SK-N-SH (cell line): ENCODE measurements at regions not wholly inside any gene's neighbourhood (a gene's known extent, or its start where the extent isn't known, plus 50 kb on each side); places are given as distances from the start of the nearest gene placed in this dataset.

Experiments
- CTCF ChIA-PET: fragments of 300-600, 350-600 bp; formaldehyde crosslinking; extraction: SDS; loops from one replicate; lab custom pipeline; 2021; lab: Yijun Ruan, JAX
- POLR2A ChIA-PET: fragments of 350-600 bp; sonication (Branson Sonifier 250); formaldehyde crosslinking; extraction: SDS; loops from one replicate; lab custom pipeline; 2020; ENCODE audit warnings: antibody characterized with exemption, inconsistent platforms; lab: Yijun Ruan, JAX
- DNase-seq: peaks from one replicate; pipeline ENCODE4 v3.0.0; 2012
- H2AFZ ChIP-seq: fragments of 200-600 bp; sonication (generic); 2 replicates; pipeline ENCODE4 v1.8.1; 2016; ENCODE audit warnings: antibody characterized with exemption, mild to moderate bottlenecking, low read depth
- H3F3A ChIP-seq: fragments of 200-600 bp; sonication (generic); replicated peaks from 2 replicates; pipeline ENCODE3; 2016; ENCODE audit warnings: antibody characterized with exemption, mild to moderate bottlenecking; ENCODE audit not compliant: insufficient read depth
- H3K27ac ChIP-seq, 2 experiments: fragments of 200-500 bp in 1 of 2; fragments of 200-600 bp in 1 of 2; sonication (Bioruptor generic) in 1 of 2; sonication (generic), shearing (Covaris generic) in 1 of 2; 2 replicates each; pipeline versions ENCODE4 v1.5.1 to v1.6.1; 2014 to 2016; ENCODE audit warnings: low read depth in 2 of 2, inconsistent platforms in 1 of 2, low read length in 1 of 2, mild to moderate bottlenecking in 1 of 2, mixed read lengths in 1 of 2
- H3K27me3 ChIP-seq: fragments of 200-600 bp; sonication (generic), shearing (Covaris generic); 2 replicates; pipeline ENCODE4 v1.6.1; 2016; ENCODE audit warnings: mixed run types; ENCODE audit not compliant: insufficient read depth
- H3K36me3 ChIP-seq, 2 experiments: fragments of 200-500 bp in 1 of 2; fragments of 200-600 bp in 1 of 2; sonication (Bioruptor generic) in 1 of 2; sonication (generic) in 1 of 2; replicated peaks in 1 of 2; 2 replicates each; pipeline versions ENCODE3 to v1.5.1; 2014 to 2016; ENCODE audit warnings: low read length in 1 of 2, mild to moderate bottlenecking in 1 of 2; ENCODE audit not compliant: insufficient read depth in 2 of 2, control insufficient read depth in 1 of 2
- H3K4me1 ChIP-seq, 2 experiments: fragments of 200-500 bp in 1 of 2; fragments of 200-600 bp in 1 of 2; sonication (Bioruptor generic) in 1 of 2; sonication (generic), shearing (Covaris generic) in 1 of 2; 2 replicates each; pipeline versions ENCODE4 v1.5.1 to v1.6.1; 2014 to 2016; ENCODE audit warnings: low read depth in 1 of 2, low read length in 1 of 2, mixed run types in 1 of 2; ENCODE audit not compliant: insufficient read depth in 2 of 2, control insufficient read depth in 1 of 2
- H3K4me2 ChIP-seq: fragments of 200-600 bp; sonication (generic), shearing (Covaris generic); 2 replicates; pipeline ENCODE4 v1.6.1; 2017; ENCODE audit warnings: mixed run types
- H3K4me3 ChIP-seq, 2 experiments: fragments of 200-500 bp in 1 of 2; fragments of 200-600 bp in 1 of 2; sonication (Bioruptor generic) in 1 of 2; sonication (generic), shearing (Covaris generic) in 1 of 2; 2 replicates each; pipeline versions ENCODE4 v1.5.1 to v1.8.1; 2014 to 2016; ENCODE audit warnings: low read depth in 2 of 2, inconsistent platforms in 1 of 2, low read length in 1 of 2, mild to moderate bottlenecking in 1 of 2, mixed read lengths in 1 of 2, moderate library complexity in 1 of 2
- H3K79me2 ChIP-seq: fragments of 200-600 bp; sonication (generic); 2 replicates; pipeline ENCODE4 v1.8.1; 2017; ENCODE audit warnings: mild to moderate bottlenecking; ENCODE audit not compliant: insufficient read depth
- H3K9ac ChIP-seq: fragments of 200-600 bp; sonication (generic); 2 replicates; pipeline ENCODE4 v1.6.1; 2017; ENCODE audit warnings: mixed run types
- H3K9me2 ChIP-seq: fragments of 200-600 bp; sonication (generic); 2 replicates; pipeline ENCODE4 v1.6.1; 2017; ENCODE audit warnings: mixed run types
- H3K9me3 ChIP-seq: fragments of 200-600 bp; sonication (generic); 2 replicates; pipeline ENCODE4 v1.6.1; 2017; ENCODE audit warnings: mixed run types, mild to moderate bottlenecking, moderate library complexity
- H4K20me1 ChIP-seq: fragments of 200-600 bp; sonication (generic); 2 replicates; pipeline ENCODE4 v1.6.1; 2017; ENCODE audit warnings: mild to moderate bottlenecking, mixed run types; ENCODE audit not compliant: insufficient read depth
- CHD2 ChIP-seq: fragments of 150-350 bp; IDR thresholded peaks from 2 replicates; pipeline ENCODE4 v1.6.1; 2018; ENCODE audit warnings: low read length; ENCODE audit not compliant: partially characterized antibody
- GABPA ChIP-seq: IDR thresholded peaks from 2 replicates; pipeline ENCODE4 v1.4.0; 2012; ENCODE audit warnings: low read depth, mild to moderate bottlenecking
- RAD21 ChIP-seq: IDR thresholded peaks from 2 replicates; pipeline ENCODE4 v1.6.1; 2012; ENCODE audit warnings: mild to moderate bottlenecking, low read length
- RFX5 ChIP-seq: IDR thresholded peaks from 2 replicates; pipeline ENCODE4 v1.6.1; 2012; ENCODE audit warnings: mild to moderate bottlenecking, improper control_type of control experiment, low read length
- SMC3 ChIP-seq: IDR thresholded peaks from 2 replicates; pipeline ENCODE4 v1.6.1; 2012; ENCODE audit warnings: low read depth, low read length, improper control_type of control experiment
- WGBS: methylation state at CpG from one replicate; pipeline ENCODE4 v1.1.6; 2017; ENCODE audit warnings: low lambda C conversion rate; 5-methylcytosine and 5-hydroxymethylcytosine counted together
- TF ChIP-seq, protein P1 (sequence below): IDR thresholded peaks from 2 replicates; pipeline ENCODE4 v1.4.0; 2012; ENCODE audit warnings: low read depth, borderline replicate concordance
- TF ChIP-seq, protein P2 (sequence below): fragments of 150-350 bp; IDR thresholded peaks from 2 replicates; pipeline ENCODE4 v1.6.1; 2016; ENCODE audit warnings: mild to moderate bottlenecking, low read depth, low read length
- TF ChIP-seq, protein P3 (sequence below): IDR thresholded peaks from 2 replicates; pipeline ENCODE4 v1.6.1; 2012; ENCODE audit warnings: mild to moderate bottlenecking, low read depth, low read length, moderate library complexity
- TF ChIP-seq, protein P4 (sequence below): fragments of 200-600 bp; sonication (generic); IDR thresholded peaks from 2 replicates; pipeline ENCODE4 v1.6.1; 2017; ENCODE audit warnings: antibody characterized with exemption, mild to moderate bottlenecking, moderate library complexity

DNA sequence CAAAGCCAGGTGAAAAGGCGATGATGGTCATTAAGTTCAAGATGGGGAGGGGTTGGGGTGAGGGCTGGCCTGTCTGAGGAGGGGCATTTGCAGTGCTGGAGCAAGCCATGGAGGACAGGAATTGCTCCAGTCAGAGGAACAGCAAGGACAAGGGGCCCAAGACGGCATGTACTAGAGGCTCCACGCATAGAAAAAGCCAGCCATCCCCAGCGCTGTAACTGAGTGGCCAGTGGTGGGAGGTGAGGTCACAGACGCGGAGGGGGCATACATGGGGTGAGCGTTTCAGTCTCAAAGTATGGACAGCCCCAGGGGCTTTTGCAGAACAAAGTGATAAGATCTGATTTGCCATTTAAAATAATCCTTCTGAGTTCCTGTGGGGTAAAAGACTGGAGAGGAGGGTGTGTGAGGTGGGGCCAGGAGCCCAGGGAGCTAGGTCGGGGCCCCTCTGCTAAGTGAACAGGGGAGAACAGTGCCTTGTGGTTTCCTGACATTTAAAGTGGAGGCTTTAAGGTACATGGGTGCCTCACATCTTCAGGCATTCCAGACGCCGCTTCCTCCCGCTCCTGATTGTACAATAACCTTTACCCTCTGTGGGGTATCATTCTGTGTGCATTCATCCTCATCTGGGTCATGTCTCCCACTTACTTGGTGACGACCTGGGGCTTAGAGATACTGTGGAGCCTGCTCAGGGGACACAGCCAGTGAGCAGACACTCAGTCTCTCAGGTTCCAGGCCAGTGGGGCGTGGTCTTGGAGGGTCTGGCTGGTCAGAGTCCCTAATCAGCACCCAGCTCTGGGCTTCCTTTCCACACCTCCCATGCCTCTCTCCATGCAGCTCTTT lies 105.6 kb upstream of the GPR26 start:
- Histone ChIP-seq H3F3A (no peaks in the 10 kb centered on the region), H3K4me1 (no peaks in the 10 kb centered on the region), H3K9ac (no peak overlapping the region), H4K20me1 (no peaks in the 10 kb centered on the region), H3K4me3 (no peak overlapping the region), H3K27me3 (no peaks in the 10 kb centered on the region), H3K9me2 (no peaks in the 10 kb centered on the region), H3K36me3 (no peaks in the 10 kb centered on the region), H3K79me2 (no peaks in the 10 kb centered on the region), H2AFZ (no peak overlapping the region), H3K4me2 (no peak overlapping the region), H3K9me3 (no peaks in the 10 kb centered on the region), H3K27ac (no peak overlapping the region)
- POLR2A ChIA-PET, result no interaction called here
- CTCF ChIA-PET, result interaction anchor here (0.6 to 1.7 kb wide), 12 partner anchors 9 to 912 kb away, joined by 3 to 15 read pairs (median 4); no protein-coding TSS in a partner anchor
- TF ChIP-seq, protein P1, sequence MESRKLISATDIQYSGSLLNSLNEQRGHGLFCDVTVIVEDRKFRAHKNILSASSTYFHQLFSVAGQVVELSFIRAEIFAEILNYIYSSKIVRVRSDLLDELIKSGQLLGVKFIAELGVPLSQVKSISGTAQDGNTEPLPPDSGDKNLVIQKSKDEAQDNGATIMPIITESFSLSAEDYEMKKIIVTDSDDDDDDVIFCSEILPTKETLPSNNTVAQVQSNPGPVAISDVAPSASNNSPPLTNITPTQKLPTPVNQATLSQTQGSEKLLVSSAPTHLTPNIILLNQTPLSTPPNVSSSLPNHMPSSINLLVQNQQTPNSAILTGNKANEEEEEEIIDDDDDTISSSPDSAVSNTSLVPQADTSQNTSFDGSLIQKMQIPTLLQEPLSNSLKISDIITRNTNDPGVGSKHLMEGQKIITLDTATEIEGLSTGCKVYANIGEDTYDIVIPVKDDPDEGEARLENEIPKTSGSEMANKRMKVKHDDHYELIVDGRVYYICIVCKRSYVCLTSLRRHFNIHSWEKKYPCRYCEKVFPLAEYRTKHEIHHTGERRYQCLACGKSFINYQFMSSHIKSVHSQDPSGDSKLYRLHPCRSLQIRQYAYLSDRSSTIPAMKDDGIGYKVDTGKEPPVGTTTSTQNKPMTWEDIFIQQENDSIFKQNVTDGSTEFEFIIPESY, result no peak
- TF ChIP-seq RFX5 (no peak), CHD2 (no peak), SMC3 (no peak), RAD21 (no peak), GABPA (no peak)
- TF ChIP-seq, protein P2, sequence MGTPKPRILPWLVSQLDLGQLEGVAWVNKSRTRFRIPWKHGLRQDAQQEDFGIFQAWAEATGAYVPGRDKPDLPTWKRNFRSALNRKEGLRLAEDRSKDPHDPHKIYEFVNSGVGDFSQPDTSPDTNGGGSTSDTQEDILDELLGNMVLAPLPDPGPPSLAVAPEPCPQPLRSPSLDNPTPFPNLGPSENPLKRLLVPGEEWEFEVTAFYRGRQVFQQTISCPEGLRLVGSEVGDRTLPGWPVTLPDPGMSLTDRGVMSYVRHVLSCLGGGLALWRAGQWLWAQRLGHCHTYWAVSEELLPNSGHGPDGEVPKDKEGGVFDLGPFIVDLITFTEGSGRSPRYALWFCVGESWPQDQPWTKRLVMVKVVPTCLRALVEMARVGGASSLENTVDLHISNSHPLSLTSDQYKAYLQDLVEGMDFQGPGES, result no peak
- TF ChIP-seq, protein P3, sequence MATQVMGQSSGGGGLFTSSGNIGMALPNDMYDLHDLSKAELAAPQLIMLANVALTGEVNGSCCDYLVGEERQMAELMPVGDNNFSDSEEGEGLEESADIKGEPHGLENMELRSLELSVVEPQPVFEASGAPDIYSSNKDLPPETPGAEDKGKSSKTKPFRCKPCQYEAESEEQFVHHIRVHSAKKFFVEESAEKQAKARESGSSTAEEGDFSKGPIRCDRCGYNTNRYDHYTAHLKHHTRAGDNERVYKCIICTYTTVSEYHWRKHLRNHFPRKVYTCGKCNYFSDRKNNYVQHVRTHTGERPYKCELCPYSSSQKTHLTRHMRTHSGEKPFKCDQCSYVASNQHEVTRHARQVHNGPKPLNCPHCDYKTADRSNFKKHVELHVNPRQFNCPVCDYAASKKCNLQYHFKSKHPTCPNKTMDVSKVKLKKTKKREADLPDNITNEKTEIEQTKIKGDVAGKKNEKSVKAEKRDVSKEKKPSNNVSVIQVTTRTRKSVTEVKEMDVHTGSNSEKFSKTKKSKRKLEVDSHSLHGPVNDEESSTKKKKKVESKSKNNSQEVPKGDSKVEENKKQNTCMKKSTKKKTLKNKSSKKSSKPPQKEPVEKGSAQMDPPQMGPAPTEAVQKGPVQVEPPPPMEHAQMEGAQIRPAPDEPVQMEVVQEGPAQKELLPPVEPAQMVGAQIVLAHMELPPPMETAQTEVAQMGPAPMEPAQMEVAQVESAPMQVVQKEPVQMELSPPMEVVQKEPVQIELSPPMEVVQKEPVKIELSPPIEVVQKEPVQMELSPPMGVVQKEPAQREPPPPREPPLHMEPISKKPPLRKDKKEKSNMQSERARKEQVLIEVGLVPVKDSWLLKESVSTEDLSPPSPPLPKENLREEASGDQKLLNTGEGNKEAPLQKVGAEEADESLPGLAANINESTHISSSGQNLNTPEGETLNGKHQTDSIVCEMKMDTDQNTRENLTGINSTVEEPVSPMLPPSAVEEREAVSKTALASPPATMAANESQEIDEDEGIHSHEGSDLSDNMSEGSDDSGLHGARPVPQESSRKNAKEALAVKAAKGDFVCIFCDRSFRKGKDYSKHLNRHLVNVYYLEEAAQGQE, result no peak
- TF ChIP-seq, protein P4, sequence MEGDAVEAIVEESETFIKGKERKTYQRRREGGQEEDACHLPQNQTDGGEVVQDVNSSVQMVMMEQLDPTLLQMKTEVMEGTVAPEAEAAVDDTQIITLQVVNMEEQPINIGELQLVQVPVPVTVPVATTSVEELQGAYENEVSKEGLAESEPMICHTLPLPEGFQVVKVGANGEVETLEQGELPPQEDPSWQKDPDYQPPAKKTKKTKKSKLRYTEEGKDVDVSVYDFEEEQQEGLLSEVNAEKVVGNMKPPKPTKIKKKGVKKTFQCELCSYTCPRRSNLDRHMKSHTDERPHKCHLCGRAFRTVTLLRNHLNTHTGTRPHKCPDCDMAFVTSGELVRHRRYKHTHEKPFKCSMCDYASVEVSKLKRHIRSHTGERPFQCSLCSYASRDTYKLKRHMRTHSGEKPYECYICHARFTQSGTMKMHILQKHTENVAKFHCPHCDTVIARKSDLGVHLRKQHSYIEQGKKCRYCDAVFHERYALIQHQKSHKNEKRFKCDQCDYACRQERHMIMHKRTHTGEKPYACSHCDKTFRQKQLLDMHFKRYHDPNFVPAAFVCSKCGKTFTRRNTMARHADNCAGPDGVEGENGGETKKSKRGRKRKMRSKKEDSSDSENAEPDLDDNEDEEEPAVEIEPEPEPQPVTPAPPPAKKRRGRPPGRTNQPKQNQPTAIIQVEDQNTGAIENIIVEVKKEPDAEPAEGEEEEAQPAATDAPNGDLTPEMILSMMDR, result no peak
- WGBS, result 16% methylated on average over 13 of the region's 13 CpGs
- DNase-seq, result no peak
